ENCODE measurements at regions not wholly inside any gene's neighbourhood (a gene's known extent, or its start where the extent isn't known, plus 50 kb on each side); places are given as distances from the start of the nearest gene placed in this dataset.

DNA sequence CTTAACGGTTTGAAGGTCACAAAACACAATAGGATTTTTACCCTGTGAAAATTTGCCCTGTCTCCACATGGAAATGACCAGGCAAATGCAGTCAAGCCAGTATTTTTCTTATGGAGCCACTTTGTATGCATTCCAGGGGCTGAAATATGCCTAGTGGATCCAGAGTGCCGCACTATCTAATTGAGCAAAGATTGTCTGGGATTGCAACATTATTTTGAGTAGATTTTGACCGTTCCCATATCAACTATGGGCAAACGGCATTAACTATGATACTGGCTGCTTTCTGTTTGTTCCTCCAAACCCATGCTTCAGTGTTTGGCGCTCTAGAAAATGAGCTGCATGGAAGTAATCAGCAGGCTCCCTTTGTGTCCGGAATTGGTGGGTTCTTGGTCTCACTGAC, 223.0 kb downstream of the BTG1 start:
- WGBS, 2 donors (ENCODE audit: low coverage in 1 of 2) = 86 to 100% methylated on average over 2 to 3 of the region's 6 CpGs
- ATAC-seq = no peak

DNA sequence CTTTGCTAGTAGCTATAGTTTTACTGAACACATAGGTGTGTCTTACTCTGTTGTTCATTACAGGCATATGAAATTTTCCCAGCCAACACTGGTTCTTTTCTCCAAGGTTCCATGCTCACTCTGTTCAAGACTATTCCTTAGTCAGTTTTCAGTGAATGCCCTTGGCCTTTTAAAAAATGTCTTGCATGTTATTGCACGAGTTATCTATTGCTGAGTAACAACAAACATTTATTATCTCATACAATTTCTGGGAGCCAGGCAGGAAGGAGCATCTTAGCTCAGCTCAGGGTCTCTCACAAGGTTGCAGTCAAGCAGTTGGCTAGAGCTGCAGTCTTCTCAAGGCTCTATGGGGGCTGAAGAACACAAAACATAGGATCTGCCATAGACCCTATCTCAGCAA, 223.5 kb downstream of the BTG1 start:
- ATAC-seq = no peak
- Histone ChIP-seq H3K27me3 (no peaks in the 10 kb centered on the region), H3K4me1 (peaks cover 0 to 8% (median 4%) of the 10 kb centered on the region in 3 donors), H3K9me3 (no peaks in the 10 kb centered on the region), H3K4me3 (no peak overlapping the region), H3K36me3 (no peaks in the 10 kb centered on the region), H3K27ac (no peak overlapping the region)
- WGBS, 2 donors (ENCODE audit: low coverage in 1 of 2) = 50% methylated on average over 1 of the region's 1 CpG; no CpG with 5 or more reads in 1 of the 2 donors
- TF ChIP-seq, protein P1, sequence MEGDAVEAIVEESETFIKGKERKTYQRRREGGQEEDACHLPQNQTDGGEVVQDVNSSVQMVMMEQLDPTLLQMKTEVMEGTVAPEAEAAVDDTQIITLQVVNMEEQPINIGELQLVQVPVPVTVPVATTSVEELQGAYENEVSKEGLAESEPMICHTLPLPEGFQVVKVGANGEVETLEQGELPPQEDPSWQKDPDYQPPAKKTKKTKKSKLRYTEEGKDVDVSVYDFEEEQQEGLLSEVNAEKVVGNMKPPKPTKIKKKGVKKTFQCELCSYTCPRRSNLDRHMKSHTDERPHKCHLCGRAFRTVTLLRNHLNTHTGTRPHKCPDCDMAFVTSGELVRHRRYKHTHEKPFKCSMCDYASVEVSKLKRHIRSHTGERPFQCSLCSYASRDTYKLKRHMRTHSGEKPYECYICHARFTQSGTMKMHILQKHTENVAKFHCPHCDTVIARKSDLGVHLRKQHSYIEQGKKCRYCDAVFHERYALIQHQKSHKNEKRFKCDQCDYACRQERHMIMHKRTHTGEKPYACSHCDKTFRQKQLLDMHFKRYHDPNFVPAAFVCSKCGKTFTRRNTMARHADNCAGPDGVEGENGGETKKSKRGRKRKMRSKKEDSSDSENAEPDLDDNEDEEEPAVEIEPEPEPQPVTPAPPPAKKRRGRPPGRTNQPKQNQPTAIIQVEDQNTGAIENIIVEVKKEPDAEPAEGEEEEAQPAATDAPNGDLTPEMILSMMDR (IDR thresholded peaks at IDR 0.05) = no peak
- no peak for TF ChIP-seq POLR2AphosphoS5 (IDR thresholded peaks at IDR 0.05)
- no peak for TF ChIP-seq EP300 (IDR thresholded peaks at IDR 0.05)
- no peak for TF ChIP-seq POLR2A (IDR thresholded peaks at IDR 0.05)

More for the DNA sequence above, 223.0 kb downstream of the BTG1 start:
- TF ChIP-seq POLR2A (IDR thresholded peaks at IDR 0.05) (no peak), EP300 (IDR thresholded peaks at IDR 0.05) (no peak), POLR2AphosphoS5 (IDR thresholded peaks at IDR 0.05) (no peak)
- TF ChIP-seq, protein P1 (IDR thresholded peaks at IDR 0.05) = no peak
- no peaks in the 10 kb centered on the region for H3K9me3 ChIP-seq
- no peaks in the 10 kb centered on the region for H3K36me3 ChIP-seq
- no peaks in the 10 kb centered on the region for H3K27me3 ChIP-seq
- no peak overlapping the region for H3K4me3 ChIP-seq
- no peak overlapping the region for H3K27ac ChIP-seq
- H3K4me1 ChIP-seq = peaks cover 0 to 10% (median 4%) of the 10 kb centered on the region in 3 donors

DNA sequence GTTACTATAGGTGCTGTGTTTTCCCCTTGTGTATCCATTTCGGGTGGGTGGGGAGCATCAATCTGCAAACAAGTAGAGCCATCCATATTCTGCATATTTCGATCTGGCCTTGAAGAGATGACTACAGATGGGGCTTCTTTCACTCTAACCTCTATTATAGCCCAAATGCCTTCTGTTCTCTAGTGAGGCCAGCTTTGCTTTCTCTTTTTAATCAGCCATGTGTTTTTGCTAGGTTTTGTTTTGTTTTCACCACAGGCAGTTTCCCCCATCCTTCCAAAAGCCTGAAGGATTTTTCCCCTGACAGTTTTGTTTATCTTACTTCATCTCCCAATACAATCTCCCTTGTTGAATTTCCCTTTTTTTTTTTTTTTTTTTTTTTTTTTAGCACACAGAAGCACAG, 224.1 kb downstream of the BTG1 start:
- no peaks in the 10 kb centered on the region for H3K9me3 ChIP-seq
- no peak overlapping the region for H3K4me3 ChIP-seq
- no peak overlapping the region for H3K27ac ChIP-seq
- 67 to 73% methylated on average over 2 of the region's 2 CpGs for WGBS, 2 donors (ENCODE audit: low coverage in 1 of 2)
- H3K27me3 ChIP-seq = no peaks in the 10 kb centered on the region
- ATAC-seq = no peak
- no peak for TF ChIP-seq POLR2AphosphoS5 (IDR thresholded peaks at IDR 0.05)
- no peak for TF ChIP-seq POLR2A (IDR thresholded peaks at IDR 0.05)
- TF ChIP-seq, protein P1 (IDR thresholded peaks at IDR 0.05) = no peak
- no peak for TF ChIP-seq EP300 (IDR thresholded peaks at IDR 0.05)
- no peaks in the 10 kb centered on the region for H3K36me3 ChIP-seq
- H3K4me1 ChIP-seq = peaks cover 0 to 4% (median 1%) of the 10 kb centered on the region in 3 donors

DNA sequence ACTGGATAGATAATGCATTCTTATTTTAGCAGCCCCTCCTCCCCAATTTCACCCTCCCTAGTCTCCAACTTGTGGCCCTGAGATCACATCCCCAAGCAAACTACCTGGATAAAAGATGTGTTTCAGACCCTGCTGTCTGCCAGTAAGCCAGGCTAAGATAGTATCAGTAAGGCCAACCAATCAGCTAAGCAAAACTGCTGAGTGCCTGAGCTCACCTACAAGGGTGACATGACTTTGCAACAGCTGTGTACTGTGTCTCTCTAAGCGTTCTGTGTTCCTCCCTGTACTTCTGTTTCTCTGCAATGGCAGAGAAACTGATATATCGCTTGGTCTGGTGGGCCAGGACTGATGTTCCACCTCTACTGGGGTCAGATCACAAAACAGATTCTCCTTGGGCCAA, 224.9 kb downstream of the BTG1 start:
- Histone ChIP-seq H3K36me3 (no peaks in the 10 kb centered on the region), H3K9me3 (no peaks in the 10 kb centered on the region), H3K4me3 (no peak overlapping the region), H3K27me3 (no peaks in the 10 kb centered on the region), H3K27ac (no peak overlapping the region), H3K4me1 (peaks cover 0 to 4% (median 0%) of the 10 kb centered on the region in 3 donors)
- ATAC-seq = no peak
- TF ChIP-seq EP300 (IDR thresholded peaks at IDR 0.05) (no peak), POLR2A (IDR thresholded peaks at IDR 0.05) (no peak)
- WGBS, 2 donors (ENCODE audit: low coverage in 1 of 2) = 75 to 100% methylated on average over 2 of the region's 2 CpGs

DNA sequence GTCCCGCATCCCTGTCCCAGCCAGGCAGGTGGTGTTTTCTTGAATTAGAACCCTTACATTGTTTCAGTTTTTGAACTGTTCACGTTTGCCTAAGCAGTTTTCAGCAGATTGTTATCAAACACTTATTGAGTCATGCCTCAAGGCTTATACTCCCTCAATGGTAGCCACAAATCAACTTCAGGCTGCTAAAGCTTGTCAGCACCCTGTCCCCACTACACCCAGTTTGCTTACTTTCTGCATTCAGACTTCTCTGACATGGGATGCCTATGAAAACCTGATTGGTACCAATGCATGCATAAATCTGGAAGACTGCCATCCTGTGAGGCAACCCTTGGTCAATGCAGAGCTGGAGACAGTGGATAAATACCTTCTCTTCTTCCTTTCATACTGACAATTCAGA, 225.4 kb downstream of the BTG1 start:
- no peak overlapping the region for H3K4me3 ChIP-seq
- H3K27me3 ChIP-seq = no peaks in the 10 kb centered on the region
- no peak for ATAC-seq
- no peak overlapping the region for H3K27ac ChIP-seq
- 73 to 88% methylated on average over 1 to 2 of the region's 2 CpGs for WGBS, 2 donors (ENCODE audit: low coverage in 1 of 2)
- peaks cover 0 to 4% (median 0%) of the 10 kb centered on the region in 3 donors for H3K4me1 ChIP-seq
- TF ChIP-seq POLR2A (IDR thresholded peaks at IDR 0.05) = no peak
- TF ChIP-seq, protein P1 (IDR thresholded peaks at IDR 0.05) = no peak
- no peak for TF ChIP-seq POLR2AphosphoS5 (IDR thresholded peaks at IDR 0.05)
- TF ChIP-seq EP300 (IDR thresholded peaks at IDR 0.05) = no peak
- H3K36me3 ChIP-seq = no peaks in the 10 kb centered on the region
- no peaks in the 10 kb centered on the region for H3K9me3 ChIP-seq
